ENCODE measurements at regions not wholly inside any gene's neighbourhood (a gene's known extent, or its start where the extent isn't known, plus 50 kb on each side); places are given as distances from the start of the nearest gene placed in this dataset.
"Not testable (repeated sequence)": the region's sequence is repeated elsewhere in the genome, so short reads cannot be mapped to it uniquely, and the experiment has no call there.

DNA sequence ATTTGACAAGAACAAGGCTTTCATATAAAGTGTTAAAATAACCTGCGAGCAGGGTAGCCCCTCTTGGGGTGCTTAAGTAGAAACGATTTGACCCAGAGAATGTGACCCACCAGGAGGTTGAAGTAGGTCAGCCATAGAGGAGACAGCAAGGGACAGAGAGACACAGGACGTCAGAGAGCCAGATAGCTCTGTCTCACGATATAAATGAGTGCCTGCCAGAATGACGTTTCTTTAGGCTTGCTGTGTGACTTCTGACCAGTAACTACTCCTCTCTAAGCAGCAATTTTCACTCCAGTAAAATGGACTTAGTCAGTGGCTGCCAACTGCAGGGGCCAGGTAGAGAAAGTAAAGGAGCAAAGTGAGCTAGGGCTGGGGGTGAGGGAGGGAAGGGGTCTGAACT, 473.0 kb upstream of the C16orf82 start:
- no peak for DNase-seq (ENCODE audit: low read depth)
- TF ChIP-seq, protein P1, sequence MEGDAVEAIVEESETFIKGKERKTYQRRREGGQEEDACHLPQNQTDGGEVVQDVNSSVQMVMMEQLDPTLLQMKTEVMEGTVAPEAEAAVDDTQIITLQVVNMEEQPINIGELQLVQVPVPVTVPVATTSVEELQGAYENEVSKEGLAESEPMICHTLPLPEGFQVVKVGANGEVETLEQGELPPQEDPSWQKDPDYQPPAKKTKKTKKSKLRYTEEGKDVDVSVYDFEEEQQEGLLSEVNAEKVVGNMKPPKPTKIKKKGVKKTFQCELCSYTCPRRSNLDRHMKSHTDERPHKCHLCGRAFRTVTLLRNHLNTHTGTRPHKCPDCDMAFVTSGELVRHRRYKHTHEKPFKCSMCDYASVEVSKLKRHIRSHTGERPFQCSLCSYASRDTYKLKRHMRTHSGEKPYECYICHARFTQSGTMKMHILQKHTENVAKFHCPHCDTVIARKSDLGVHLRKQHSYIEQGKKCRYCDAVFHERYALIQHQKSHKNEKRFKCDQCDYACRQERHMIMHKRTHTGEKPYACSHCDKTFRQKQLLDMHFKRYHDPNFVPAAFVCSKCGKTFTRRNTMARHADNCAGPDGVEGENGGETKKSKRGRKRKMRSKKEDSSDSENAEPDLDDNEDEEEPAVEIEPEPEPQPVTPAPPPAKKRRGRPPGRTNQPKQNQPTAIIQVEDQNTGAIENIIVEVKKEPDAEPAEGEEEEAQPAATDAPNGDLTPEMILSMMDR (conservative IDR thresholded peaks at IDR 0.05; ENCODE audit: low read depth, low read length), result no peak
- no peak overlapping the region for H3K4me3 ChIP-seq (ENCODE audit: low read depth, low read length)

DNA sequence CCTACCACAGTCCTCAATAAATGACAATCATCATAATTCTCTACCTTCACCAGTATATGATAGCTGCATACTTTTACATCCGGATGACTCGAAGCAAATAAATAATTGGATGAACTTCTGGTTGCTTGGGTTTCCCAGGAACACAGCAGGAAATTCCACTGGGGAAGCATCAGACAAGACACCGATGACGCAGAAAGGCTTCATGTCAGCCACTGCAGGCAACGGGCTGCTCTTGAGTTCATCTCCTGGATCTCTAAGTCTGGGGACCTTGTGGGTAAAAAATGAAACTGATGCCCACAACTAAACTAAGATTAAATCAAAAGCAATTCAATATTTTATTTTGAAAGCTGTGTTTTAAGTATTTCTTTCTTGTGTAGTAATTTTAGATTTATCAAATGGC, 472.1 kb upstream of the C16orf82 start:
- TF ChIP-seq, protein P1 (conservative IDR thresholded peaks at IDR 0.05; ENCODE audit: low read depth, low read length), result no peak
- no peak for DNase-seq (ENCODE audit: low read depth)
- H3K4me3 ChIP-seq (ENCODE audit: low read depth, low read length), result no peak overlapping the region

DNA sequence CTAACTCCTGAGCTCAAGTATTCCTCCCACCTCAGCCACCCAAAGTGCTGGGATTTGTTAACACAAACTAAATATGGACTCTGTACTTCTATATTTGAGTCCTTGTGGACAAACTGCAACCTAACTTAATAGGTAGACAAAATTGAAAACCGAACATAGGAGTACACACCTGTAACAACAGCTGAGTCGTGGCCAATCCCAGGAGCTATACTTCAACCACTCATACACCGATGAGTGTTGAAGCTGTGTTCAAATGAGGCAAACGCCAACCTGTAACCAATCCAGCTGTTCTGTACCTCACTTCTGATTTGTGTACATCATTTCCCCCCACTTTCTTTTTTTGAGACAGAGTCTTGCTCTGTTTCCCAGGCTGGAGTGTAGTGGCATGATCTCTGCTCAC, 471.5 kb upstream of the C16orf82 start:
- no peak for DNase-seq (ENCODE audit: low read depth)
- TF ChIP-seq, protein P1 (conservative IDR thresholded peaks at IDR 0.05; ENCODE audit: low read depth, low read length), result no peak
- H3K4me3 ChIP-seq (ENCODE audit: low read depth, low read length), result no peak overlapping the region

DNA sequence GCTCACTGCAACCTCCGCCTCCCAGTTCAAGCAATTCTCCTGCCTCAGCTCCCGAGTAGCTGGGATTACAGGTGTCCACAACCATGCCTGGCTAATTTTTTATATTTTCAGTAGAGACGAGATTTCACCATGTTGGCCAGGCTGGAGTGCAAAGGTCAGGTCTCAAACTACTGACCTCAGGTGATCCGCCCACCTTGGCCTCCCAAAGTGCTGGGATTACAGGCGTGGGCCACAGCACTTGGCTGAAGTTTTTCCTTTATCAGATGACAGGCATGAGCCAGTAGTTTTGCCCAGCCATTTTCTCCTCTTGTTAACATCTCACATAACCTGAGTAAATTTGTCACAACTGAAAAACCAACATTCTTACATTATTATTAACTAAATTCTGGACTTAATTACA, 470.7 kb upstream of the C16orf82 start:
- not testable (repeated sequence) for DNase-seq (ENCODE audit: low read depth); H3K4me3 ChIP-seq (ENCODE audit: low read depth, low read length)

DNA sequence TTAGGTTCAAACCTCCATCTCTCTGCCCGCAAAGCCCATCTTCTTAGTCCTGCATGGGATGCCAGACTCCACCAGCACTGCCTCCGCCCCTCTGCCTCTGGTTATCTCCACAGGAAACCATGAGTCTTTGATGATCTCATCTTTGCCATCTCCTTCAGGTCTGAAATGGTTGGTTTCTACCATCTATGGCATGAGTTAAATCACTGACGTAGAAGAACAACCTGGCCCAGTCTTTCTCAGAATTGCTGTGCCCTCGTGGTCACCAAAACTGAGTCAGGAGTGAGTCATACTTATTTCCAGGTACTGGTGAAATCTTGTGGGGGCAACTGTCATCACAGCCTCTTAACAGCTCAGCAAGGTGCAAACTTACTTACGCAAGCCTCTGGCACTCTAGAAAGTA, 468.7 kb upstream of the C16orf82 start:
- no peak for DNase-seq (ENCODE audit: low read depth)
- no peak overlapping the region for H3K4me3 ChIP-seq (ENCODE audit: low read depth, low read length)
- TF ChIP-seq, protein P1 (conservative IDR thresholded peaks at IDR 0.05; ENCODE audit: low read depth, low read length), result no peak

DNA sequence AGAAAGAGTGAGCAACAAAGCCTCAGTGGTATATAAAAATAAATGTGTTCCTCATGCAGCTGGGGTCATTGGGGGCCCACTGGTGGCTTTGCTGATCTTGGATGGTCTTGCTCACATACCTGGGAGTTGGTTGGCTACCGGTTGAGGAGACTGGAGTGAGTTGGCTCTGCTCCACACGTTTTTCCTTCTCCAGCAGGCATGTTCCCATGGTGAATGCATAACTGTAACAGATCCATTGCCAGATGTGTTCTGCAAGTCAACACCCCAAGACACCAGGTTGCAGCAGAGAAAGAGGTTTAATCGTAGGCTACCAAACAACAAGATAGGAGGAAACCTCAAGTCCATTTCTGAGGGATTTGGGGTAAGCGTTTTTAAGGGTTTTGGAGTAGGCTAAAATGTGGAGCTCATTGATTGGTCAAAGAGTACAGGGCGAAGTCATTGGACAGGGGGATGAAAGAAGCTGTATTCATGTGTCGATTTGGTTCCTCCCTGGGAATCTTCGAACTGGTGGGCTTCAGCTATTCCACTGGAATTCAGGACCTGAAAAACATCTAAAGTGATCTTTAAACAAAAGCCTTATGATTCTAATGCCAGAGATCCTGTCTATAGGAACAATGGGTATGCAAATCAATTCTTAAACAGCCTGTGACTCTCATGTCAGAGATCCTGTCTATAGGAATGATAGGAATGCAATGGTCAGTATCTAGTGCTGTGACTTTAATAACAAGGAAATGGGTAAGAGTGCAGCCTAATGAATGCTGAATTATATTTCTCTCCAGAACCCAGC, 467.5 kb upstream of the C16orf82 start:
- no peak for DNase-seq (ENCODE audit: low read depth)
- no peak overlapping the region for H3K4me3 ChIP-seq (ENCODE audit: low read depth, low read length)
- TF ChIP-seq, protein P1 (conservative IDR thresholded peaks at IDR 0.05; ENCODE audit: low read depth, low read length), result no peak

DNA sequence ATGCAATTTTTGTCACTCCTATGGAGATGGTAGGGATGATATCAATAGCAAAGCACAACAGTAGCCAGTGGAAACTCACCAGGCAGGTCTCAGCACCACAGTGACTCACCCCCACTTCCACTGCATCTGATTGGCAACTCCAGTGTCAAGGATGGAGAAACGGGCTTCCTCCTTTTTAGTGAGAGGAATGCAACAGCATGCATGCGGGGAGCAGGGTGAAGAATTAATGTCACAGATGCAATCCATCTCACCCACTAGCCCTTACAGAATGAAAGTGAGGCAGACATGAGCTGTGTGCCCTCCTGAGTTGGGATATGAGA, 467.0 kb upstream of the C16orf82 start:
- TF ChIP-seq, protein P1 (conservative IDR thresholded peaks at IDR 0.05; ENCODE audit: low read depth, low read length), result no peak
- DNase-seq (ENCODE audit: low read depth), result no peak
- H3K4me3 ChIP-seq (ENCODE audit: low read depth, low read length), result no peak overlapping the region
